ENCODE measurements at regions not wholly inside any gene's neighbourhood (a gene's known extent, or its start where the extent isn't known, plus 50 kb on each side); places are given as distances from the start of the nearest gene placed in this dataset.
"Not testable (repeated sequence)": the region's sequence is repeated elsewhere in the genome, so short reads cannot be mapped to it uniquely, and the experiment has no call there.

- peak overlapping the region; percentile 45; the same call in 1 of the 2 replicates for H3K27ac ChIP-seq
- H3K9me3 ChIP-seq (ENCODE audit: insufficient read depth, low read depth); H3K27me3 ChIP-seq (ENCODE audit: insufficient read depth, low read depth); H3K79me2 ChIP-seq (ENCODE audit: low read depth); H3K36me3 ChIP-seq (ENCODE audit: low read depth); H4K20me1 ChIP-seq (ENCODE audit: insufficient read depth); BruUV-seq (replicated peaks); H3F3A ChIP-seq (ENCODE audit: insufficient read depth, low read depth); H2AFZ ChIP-seq; H3K9me2 ChIP-seq (ENCODE audit: insufficient read depth); CTCF ChIA-PET: not testable (repeated sequence)
- DNase-seq: peak; percentile 67 to 78
- peak; percentile 70 for TF ChIP-seq CTCF (conservative IDR thresholded peaks at IDR 0.05)
- POLR2A ChIA-PET (ENCODE audit: unreplicated experiment): interaction anchor here (0.6 kb wide), 1 partner anchor 848 kb away, joined by 4 read pairs; no protein-coding TSS in a partner anchor
- intact Hi-C loops (cut with micrococcal nuclease; ENCODE audit: unreplicated experiment): loop anchor here (5.0 kb wide), 1 partner anchor 106 kb away; no protein-coding TSS in a partner anchor
- H3K4me2 ChIP-seq: peak overlapping the region; percentile 64
- peaks cover 12% of the 10 kb centered on the region for H3K4me1 ChIP-seq (replicated peaks; ENCODE audit: insufficient read depth)
- H3K4me3 ChIP-seq: peak overlapping the region; percentile 39; the same call in 1 of the 2 replicates
Measured at GRCh38 chr3:125697979-125698640, 102.8 kb upstream of the OSBPL11 start.

- H2AFZ ChIP-seq: no peak overlapping the region
- no peak for DNase-seq
- H3K79me2 ChIP-seq (ENCODE audit: low read depth): no peaks in the 10 kb centered on the region
- ChIA-PET CTCF (no interaction called here), POLR2A (ENCODE audit: unreplicated experiment) (no interaction called here)
- peaks cover 4% of the 10 kb centered on the region; the same call in 1 of the 2 replicates for H3K4me1 ChIP-seq (replicated peaks; ENCODE audit: insufficient read depth)
- H3K4me3 ChIP-seq: no peak overlapping the region
- H3K9me3 ChIP-seq (ENCODE audit: insufficient read depth, low read depth): no peaks in the 10 kb centered on the region
- H3K9me2 ChIP-seq (ENCODE audit: insufficient read depth): no peaks in the 10 kb centered on the region
- H3K27ac ChIP-seq: no peak overlapping the region
- intact Hi-C loops (cut with micrococcal nuclease; ENCODE audit: unreplicated experiment): no loop called here
- H4K20me1 ChIP-seq (ENCODE audit: insufficient read depth): no peaks in the 10 kb centered on the region
- no peaks in the 10 kb centered on the region for H3K27me3 ChIP-seq (ENCODE audit: insufficient read depth, low read depth)
- TF ChIP-seq EZH2 (IDR thresholded peaks at IDR 0.05; ENCODE audit: low read depth) (no peak), CTCF (conservative IDR thresholded peaks at IDR 0.05) (no peak)
- H3F3A ChIP-seq (ENCODE audit: insufficient read depth, low read depth): no peaks in the 10 kb centered on the region
- H3K4me2 ChIP-seq: no peak overlapping the region
- no peaks in the 10 kb centered on the region for H3K36me3 ChIP-seq (ENCODE audit: low read depth)
- no TSS peak for BruUV-seq (replicated peaks)
Measured at GRCh38 chr3:125715651-125716050, 120.4 kb upstream of the OSBPL11 start.

- POLR2A ChIA-PET (ENCODE audit: unreplicated experiment): interaction anchor here (0.6 kb wide), 1 partner anchor 62 kb away, joined by 6 read pairs; no protein-coding TSS in a partner anchor
- peak; percentile 12 to 35 for DNase-seq
- H3K27me3 ChIP-seq (ENCODE audit: insufficient read depth, low read depth): peaks cover 19% of the 10 kb centered on the region
Measured at GRCh38 chr3:125732151-125732550, 136.9 kb upstream of the OSBPL11 start.

GRCh38 chr3:125741991-125742718 is 146.9 kb upstream of the OSBPL11 start:
- H3K27ac ChIP-seq; H3K9me2 ChIP-seq (ENCODE audit: insufficient read depth); H3K4me3 ChIP-seq; H3K4me2 ChIP-seq; CTCF ChIA-PET; BruUV-seq (replicated peaks); intact Hi-C loops (cut with micrococcal nuclease; ENCODE audit: unreplicated experiment); H4K20me1 ChIP-seq (ENCODE audit: insufficient read depth); POLR2A ChIA-PET (ENCODE audit: unreplicated experiment); H3F3A ChIP-seq (ENCODE audit: insufficient read depth, low read depth); H3K27me3 ChIP-seq (ENCODE audit: insufficient read depth, low read depth); H3K79me2 ChIP-seq (ENCODE audit: low read depth); H3K9me3 ChIP-seq (ENCODE audit: insufficient read depth, low read depth); H3K36me3 ChIP-seq (ENCODE audit: low read depth); H3K4me1 ChIP-seq (replicated peaks; ENCODE audit: insufficient read depth); H2AFZ ChIP-seq: not testable (repeated sequence)
- DNase-seq: peak in 1 of 2 experiments; percentile 23

More at GRCh38 chr3:125732151-125732550, 136.9 kb upstream of the OSBPL11 start:
- H2AFZ ChIP-seq; H3K9me2 ChIP-seq (ENCODE audit: insufficient read depth); H3K79me2 ChIP-seq (ENCODE audit: low read depth); H3K9me3 ChIP-seq (ENCODE audit: insufficient read depth, low read depth); BruUV-seq (replicated peaks); H3K4me3 ChIP-seq; H3K36me3 ChIP-seq (ENCODE audit: low read depth); H3K27ac ChIP-seq; H3F3A ChIP-seq (ENCODE audit: insufficient read depth, low read depth); H3K4me1 ChIP-seq (replicated peaks; ENCODE audit: insufficient read depth); H4K20me1 ChIP-seq (ENCODE audit: insufficient read depth); intact Hi-C loops (cut with micrococcal nuclease; ENCODE audit: unreplicated experiment); H3K4me2 ChIP-seq; CTCF ChIA-PET: not testable (repeated sequence)

All from PC-9 (cell line).